CD4-positive, alpha-beta T cell treated with Interleukin-15 for 1 hour (primary cell): ENCODE measurements at regions not wholly inside any gene's neighbourhood (a gene's known extent, or its start where the extent isn't known, plus 50 kb on each side); places are given as distances from the start of the nearest gene placed in this dataset.

Source experiments
- DNase-seq: peaks from one replicate; pipeline ENCODE4 v3.0.0-alpha.2; 2020

DNA sequence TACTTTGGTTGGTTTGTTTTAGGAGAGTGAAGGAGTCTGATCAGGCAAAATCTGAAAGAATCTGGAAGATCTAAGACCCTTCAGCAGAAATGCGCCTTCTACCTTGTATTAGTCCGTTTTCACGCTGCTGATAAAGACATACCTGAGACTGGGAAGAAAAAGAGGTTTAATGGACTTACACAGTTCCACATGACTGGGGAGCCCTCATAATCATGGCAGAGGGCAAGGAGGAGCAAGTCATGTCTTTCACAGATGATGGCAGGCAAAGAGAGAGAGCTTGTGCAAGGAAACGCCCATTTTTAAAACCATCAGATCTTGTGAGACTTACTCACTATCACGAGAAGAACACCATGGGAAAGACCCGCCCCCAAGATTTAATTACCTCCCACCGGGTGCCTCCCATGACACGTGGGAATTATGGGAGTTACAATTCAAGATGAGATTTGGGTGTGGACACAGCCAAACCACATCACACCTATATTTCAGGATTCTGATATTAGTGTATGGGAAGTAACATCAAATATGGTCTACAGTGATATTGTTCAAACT, 99.3 kb downstream of the GLUL start:
- DNase-seq: no peak

DNA sequence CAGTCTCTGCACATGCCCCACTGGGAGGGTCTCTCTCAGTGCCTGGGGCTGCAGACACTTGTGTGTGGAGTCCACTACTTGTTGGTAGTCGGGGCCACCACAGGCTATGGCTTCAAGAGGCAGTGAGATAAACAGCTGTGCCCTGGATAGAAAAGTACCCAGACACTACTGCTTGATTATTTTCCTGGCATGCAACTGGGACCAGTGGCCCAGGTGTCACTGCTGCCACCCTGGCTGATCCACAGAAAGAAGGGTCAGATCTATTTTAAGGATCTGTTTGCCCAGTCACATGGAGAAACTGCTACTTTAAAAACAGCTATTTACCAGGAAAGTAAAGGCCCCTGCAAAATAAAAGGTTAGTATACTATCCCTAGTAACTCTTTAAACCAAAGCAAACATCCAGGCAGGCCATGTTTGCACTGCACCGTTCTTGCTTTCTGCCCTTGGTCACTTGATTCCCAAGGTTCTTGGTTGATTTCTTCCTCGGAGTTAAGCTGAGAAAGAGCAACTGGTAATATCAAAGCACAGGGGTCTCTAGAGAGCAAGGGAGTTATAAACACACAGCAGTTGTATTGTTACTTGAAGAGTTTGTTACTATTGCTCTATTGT, 99.9 kb downstream of the GLUL start:
- no peak for DNase-seq

DNA sequence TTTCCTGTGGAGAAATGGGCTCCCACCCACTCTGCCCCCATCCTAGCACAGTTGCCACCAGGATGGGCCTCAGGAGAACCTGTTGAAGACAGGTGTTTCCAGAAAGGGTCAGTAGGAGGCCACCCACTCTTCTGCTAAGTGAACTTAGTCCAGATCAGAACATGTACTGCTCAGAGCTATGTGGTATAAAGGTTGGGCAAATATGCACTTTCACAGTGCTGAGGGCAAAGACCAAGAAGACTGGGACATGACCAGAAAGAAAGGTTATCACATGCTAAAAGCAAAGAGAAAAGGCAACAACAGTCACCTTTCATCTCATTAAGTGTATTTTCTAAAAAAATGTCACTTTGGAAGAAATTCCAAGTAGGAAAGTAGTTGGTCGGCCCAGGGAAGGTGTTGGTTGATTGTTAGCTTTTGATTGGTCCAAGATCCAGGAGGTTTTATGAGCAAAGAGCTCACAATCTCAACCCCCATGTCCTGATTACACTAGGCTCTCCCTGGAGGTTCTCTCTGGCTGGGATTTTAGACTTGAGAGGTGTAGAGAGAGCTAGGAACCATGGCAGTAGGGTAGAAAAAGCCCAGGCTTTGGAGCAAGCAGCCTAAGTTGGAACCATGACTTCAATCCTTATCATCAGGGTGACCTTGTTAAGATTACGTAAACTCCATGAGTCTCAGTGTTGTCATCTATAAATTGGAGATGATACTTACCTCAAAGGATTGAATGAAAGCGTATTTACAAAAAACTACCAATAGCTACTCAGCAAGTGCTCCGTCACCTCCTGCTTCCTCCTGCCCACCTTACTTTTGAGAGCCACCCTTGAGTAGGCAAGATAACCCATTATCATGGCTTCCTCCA, 102.6 kb downstream of the GLUL start:
- DNase-seq: no peak

DNA sequence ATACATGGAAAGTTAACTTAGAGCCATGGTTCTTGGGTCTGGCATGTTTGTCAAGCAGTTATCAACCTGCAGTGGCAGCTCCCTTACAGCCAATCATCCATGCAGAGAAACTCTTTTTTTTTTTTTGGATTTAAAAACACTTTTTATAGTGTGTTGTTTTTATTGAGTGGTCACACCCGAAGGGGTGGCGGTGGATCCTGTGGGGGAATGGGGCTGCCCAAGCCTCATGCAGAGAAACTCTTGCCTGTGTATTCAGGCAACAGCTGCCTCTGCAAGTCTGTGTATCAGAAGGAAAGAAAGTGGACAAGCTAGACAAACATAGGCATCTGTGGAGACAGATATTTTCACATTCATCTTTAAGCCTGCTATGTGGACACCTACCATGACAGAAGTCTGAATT, 104.8 kb downstream of the GLUL start:
- DNase-seq: no peak

DNA sequence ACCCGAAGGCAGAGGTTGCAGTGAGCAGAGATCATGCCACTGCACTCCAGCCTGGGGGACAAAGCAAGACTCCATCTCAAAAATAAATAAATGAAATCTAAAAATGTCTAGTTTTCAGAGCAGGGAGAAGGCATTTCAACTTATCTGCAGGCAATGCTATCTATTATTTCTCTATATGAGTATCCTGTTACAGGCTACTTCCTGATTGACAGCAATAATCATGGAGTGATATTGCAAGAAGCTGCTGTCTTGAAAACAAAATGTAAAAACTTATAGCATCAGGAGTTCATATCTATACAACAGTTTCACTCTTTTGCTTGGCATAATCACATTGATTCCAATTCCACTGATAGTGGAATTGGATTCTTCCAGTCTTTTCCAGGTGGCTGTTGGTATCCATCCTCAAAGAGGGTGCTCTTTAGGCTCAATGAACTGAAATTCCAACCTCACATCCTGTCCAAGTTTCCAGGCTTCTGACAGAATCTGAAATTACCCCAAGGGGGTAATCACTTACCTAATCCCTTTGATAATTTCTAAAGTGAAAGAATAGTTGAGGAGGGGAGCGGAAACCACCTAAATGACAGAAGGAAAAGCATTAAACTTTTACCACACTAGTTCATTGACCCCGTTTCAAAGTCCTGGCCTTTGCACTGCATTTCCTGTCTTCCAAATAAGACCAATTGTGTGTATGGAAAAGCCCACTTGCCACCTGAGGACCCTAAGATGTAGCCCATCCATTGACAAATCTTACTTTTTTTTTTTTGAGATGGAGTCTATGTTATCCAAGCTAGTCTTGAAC, 107.6 kb downstream of the GLUL start:
- no peak for DNase-seq

DNA sequence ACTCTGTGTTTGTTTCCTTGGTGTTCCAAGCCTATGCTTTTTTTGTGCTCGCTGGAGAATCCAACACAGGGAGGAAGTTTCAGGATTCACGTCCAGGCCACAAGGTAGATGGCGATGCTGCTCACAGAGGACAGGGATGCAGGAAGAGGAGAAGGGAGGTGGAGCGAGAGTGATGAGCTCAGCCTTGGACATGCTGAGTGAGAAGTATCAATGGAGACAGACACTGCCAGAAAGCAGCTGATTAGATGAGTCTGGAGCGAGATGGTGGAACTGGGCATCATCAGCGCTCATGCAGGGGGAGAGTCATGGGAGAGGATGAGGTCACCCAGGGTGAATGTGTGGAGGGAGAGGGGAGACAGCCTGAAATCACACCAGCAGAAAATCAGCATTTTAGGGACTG, 110.0 kb downstream of the GLUL start:
- DNase-seq: no peak

DNA sequence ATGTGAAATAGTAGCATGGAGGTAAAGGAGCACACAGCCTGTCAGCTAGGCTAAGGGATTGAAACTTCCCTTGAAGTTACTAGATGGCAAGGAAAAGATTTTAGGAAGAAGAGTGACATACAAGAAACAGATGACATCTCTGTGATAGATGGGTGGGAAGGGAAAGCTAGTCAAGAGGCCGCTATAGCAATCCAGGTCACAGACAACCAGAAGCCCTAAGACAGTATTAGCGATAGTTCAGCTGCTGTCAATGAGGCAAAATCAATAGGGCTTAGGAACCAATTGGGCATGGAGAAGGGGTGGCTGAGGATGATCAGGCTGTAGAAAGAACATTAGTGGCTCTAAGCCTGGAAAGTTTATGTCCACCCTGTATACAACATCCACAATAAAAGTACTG, 111.1 kb downstream of the GLUL start:
- DNase-seq: no peak

DNA sequence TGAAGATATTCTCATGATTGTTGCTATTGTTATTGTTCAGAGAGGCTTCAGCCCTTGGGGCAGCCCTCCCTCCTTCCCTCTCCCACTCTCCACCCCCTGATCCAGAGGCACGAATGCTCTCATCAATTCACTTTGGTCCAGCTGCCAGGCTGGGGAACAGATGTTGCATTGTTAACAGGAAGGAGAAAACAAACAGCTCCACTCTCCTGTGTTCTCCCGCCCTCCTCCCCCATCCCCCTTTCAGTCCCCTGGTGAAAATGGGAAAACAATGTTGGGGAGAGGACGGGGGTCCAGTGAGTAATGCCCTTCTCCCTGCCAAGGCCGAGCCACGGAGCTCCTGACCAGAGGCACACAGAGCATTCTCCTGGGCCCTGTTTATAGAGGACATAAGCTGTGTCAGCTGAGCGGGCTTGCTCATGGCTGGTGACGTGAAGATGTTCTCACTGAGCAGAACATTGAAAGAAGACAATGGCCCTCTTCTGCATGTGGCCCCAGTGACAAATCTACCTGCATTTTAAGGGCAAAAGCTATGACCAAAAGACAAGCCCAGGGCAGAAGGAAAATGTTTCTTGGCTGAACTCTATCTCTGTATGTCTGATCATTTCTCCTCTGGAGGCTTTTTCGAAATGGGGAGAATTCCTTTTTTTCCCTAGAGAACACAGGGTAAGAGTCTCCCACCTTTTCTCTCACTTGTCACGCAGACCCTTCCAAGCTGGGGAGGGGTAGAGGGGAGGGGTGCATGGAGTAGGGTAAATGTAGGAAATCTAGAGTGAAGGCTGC, 111.7 kb downstream of the GLUL start:
- no peak for DNase-seq

DNA sequence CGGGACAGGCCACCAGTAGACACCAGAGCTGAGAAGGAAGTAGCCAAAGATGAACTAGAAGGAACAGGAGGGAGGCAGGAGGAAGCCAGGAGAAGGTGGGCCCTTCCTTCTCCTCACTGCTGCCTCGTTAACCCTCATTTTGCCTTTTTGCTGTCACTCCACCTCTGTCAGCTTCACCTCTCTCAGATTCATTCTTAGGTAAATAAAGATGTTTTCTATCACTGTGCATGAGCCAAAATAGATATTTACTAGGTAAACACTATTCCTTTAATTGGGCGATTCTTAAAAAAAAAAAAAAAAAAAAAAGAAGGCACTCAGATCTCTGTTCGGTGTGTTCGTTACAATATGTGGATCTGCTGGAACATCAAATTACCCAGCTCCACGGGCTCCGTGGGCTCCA, 112.3 kb downstream of the GLUL start:
- DNase-seq: no peak

DNA sequence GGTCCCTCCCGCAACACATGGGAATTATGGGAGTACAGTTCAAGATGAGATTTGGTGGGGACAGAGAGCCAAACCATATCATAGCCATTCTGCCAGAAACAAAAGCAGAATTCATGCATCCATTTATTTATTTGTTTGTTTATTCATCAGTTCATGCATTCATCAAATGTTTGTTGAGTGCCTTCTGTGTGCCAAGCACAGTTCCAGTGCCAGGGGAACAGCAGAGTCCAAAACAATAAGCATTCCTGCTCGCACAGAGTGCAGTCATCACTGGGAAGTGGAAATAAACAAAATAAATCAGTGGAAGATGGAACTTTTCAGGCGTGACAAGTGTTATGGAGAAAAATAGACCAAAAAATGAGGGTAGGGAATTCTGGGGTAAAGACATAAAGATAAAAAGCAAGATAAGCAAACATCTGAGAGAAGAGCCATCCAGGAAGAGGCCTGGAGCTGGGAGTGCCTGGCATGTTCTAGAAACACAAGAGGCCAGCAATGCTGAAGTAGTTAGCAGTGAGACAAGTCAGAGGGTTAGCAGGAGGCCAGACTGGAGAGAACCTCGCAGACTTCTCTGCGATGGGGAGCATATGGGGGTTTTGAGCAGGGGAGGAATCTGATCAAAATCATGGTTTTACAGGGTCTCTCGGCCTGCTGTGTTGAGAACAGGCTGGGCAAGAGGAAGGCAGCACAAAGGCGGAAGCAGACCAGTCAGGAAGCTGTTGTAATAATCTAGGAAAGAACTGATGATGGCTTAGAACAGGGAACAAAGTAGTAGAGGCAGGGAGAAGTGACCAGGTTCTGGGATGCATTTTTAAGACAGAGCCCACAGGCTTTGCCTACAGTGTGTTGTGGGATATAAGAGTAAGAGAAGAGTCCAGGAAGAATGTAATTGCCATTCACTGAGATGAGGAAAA, 113.2 kb downstream of the GLUL start:
- DNase-seq: no peak

DNA sequence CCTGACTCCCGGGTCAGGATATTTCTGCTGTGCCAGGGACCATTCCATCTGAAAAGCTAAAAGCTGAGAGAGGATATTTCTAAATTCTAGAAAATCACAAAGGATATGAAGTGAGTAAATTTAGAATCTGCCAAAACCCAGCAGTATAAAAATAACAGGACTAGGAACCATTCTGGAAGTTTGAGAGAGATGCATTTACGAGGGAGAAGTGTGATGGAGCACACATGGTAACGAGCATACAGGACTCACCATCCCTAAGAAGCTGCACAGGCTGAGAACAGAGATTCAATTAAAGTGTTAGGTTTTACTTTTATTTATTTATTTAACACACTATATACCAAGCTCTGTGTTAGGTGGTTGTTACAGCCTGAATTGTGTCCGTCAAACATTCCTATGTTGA, 116.3 kb downstream of the GLUL start:
- no peak for DNase-seq

DNA sequence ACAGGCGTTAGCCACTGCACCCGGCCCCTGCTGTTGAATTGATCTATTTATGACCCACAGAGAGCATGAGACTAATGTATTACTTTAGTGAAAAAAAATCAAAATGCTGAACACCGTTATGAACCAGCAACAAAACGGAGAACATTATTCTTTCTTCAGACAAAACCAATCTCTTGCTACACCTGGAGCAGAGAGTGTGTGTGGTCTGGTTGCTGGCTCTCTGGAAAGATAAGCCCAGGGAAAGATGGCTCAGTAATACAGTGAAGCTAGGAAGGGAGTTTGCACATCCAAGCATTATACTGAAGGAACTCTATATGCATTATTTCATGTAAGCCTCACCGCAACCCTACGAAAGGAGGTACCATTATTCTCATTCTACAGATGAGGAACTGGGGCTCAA, 117.0 kb downstream of the GLUL start:
- no peak for DNase-seq

DNA sequence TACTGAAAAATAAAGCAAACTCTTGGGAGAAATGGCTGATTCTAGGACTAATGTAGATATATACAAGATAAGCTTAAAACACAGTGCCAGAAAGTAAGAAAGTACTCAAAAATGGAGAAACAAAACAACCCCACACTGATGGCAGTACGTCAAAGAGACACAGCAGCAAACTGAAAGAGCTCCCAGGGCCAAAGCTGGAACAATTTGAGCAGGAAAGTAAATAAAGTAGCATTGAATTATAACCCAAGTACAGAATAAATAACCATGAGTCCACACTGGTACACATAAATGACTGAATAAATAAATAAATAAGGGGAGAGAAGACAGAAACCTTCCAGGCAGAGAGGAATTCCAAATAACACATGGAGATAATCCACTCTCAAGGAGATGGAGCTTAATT, 120.9 kb downstream of the GLUL start:
- no peak for DNase-seq

DNA sequence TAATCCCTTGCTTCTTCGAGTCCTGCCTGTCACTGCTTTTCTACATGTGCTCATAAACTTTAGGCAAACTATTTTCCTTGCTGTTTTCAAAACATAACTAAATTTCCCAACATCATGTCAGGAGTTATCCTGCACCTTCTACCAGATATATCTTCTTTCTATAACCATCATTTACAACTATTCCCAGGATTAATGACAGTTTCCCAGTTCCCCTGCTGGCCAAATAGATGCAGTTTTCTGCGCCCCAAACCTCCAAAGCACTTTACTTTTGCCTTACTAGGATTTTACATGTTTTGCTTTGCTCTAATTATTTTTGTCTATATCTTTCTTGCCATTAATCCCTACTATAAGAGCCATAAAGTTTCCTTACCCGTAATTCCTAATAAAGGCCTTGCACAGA, 122.5 kb downstream of the GLUL start:
- no peak for DNase-seq

DNA sequence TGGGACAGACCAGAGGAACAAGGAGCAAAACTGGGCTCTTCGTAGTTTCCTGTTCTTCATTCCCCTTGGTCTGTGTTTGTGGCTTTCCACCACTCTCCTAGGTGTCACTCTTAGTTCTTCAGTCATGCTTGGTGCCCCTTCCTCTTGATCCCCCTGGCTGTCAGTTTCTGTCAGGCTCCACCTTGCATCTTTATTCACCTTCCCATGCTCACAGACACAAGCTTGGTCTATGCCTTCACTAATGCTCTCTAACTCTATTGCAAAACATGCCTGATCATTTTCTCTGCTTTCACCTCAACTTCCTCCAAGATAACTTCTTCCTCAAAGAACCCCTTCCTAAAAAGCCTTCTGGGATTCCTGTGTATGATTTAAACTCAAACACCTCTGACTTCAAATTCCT, 122.9 kb downstream of the GLUL start:
- DNase-seq: no peak

DNA sequence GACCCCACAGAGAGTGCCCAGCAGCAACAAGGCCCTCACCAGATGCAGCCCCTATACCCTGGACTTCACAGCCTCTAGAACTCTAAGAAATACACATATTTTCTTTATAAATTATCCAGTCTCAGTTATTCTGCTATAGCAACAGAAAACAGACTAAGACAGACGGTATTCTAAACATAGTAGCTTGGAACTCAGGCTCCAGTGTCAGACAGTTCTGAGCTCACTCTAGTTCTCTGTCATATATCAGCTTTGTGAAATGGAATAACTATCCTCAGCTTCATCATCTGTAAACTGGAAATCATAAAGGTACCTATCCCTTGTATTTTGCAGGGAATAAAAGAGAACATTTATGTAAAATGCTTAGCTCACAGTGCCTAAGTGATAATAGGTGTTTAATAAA, 127.4 kb downstream of the GLUL start:
- no peak for DNase-seq

DNA sequence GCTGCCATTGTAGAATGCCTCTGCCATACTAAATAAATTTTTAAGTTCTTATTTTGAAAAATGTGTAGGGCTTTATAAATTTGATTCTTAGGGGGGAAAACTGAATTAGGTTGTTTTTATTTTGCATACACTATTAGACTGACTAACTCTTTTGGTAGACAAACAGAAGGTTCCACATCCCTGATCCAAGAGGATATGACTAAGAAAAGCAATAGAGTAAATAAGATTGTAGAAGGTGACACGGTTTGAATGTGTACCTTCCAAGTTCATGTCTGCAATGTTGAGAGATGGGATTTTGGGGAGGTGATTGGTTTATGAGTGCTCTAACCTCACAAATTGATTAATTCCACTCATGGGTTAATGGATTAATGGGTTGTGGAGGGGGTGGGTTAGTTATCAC, 127.9 kb downstream of the GLUL start:
- no peak for DNase-seq

DNA sequence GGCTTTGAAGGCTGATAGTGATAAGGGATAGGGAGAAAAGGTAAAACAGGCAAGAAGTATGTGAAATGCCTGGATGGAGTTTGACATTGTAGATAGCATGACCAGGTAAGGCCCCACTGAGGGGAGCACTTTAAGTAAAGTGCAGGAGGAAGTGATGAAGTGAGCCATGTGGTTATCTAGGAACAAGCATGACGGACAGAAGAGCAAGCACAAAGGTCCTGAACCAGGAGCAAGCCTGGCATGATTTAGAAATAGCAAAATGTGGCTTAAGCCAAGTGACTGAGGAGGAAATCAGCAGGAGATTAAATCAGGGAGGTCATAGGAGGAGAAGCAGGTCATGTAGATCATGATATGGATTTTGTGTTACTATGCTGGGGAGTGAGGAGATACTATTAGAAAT, 129.2 kb downstream of the GLUL start:
- no peak for DNase-seq

DNA sequence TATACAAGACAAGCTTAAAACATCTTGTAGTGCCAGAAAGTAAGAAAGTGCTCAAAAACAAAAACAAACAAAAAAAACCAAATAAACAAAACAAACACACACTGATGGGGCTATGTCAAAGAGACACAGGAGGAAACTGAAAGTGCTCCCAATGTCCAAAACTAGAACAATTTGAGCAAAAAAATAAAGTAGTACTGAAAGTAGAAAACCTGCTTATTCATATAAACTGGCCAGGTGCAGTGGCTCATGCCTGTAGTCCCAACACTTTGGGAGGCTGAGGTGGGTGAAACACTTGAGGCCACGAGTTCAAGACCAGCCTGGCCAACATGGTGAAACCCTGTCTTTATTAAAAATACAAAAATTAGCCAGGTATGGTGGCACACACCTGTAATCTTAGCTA, 129.9 kb downstream of the GLUL start:
- DNase-seq: no peak

DNA sequence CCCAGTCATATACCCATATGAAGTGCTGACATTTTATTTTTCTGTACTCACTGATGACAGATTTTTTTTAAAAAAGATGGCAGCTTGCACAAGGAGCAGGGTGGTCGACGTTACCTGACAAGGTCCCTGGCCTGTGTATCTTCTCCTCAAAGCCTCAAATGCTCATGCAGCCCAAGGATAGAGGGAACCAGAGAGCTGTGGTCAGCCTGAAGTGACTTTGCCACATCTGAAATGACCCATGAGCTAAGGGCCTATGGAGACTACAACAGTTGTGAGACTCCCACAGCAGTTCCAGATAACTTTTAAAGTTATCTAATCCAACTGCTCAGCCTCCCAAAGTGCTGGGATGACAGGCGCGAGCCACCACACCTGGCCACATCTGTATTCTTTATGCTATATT, 131.1 kb downstream of the GLUL start:
- DNase-seq: no peak

DNA sequence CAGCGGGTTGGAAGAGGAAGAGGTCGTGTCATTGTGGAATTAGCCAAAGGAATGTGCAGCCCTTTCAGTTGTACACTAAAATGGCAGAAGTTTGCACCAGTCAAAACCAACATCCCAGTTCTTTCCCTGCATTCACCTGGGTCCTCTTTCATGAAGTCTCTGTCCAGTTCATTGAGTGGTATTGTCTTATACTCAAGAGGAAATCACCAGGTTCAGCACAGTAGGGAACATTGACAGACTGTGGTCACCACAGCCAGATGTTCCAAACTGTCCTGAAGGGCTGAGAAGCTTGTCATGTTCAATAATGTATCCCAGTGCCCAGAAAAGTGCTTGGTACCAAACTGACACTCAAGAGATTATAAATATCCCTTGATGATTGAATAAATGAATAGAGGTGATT, 131.6 kb downstream of the GLUL start:
- DNase-seq: no peak
